Heart right ventricle (tissue), 16 donors: ENCODE measurements at regions not wholly inside any gene's neighbourhood (a gene's known extent, or its start where the extent isn't known, plus 50 kb on each side); places are given as distances from the start of the nearest gene placed in this dataset.
A peak's percentile ranks its signal among the peaks of the same experiment; 100 is the strongest.

Source experiments
- ATAC-seq, 8 donors: fragments of 200-7000 bp; cut with Tn5 transposase; one replicate each; pipeline ENCODE4 v1.9.1; 2020; ENCODE audit warnings: mild to moderate bottlenecking in 8 of 8, moderate library complexity in 8 of 8, moderate number of reproducible peaks in 1 of 8
- DNase-seq, 2 donors: peaks; one replicate each; pipeline ENCODE4 v3.0.0-alpha.2; 2020
- H3K27ac ChIP-seq, 10 donors: fragments of 200-600 bp; sonication (generic) in 2 of 10; one replicate each; pipeline versions ENCODE4 v1.5.0 to v1.8.0; 2020 to 2022; ENCODE audit warnings: mild to moderate bottlenecking in 3 of 10
- H3K27me3 ChIP-seq, 7 donors: fragments of 200-600 bp; one replicate each; pipeline ENCODE4 v1.8.0; 2021 to 2022; ENCODE audit warnings: mild to moderate bottlenecking in 2 of 7
- H3K36me3 ChIP-seq, 9 donors: fragments of 200-600 bp; sonication (generic) in 1 of 9; one replicate each; pipeline versions ENCODE4 v1.5.0 to v1.8.0; 2020 to 2022; ENCODE audit warnings: mild to moderate bottlenecking in 2 of 9
- H3K4me1 ChIP-seq, 9 donors: fragments of 200-600 bp; sonication (generic) in 1 of 9; one replicate each; pipeline versions ENCODE4 v1.5.0 to v1.8.0; 2020 to 2022; ENCODE audit warnings: mild to moderate bottlenecking in 4 of 9
- H3K4me3 ChIP-seq, 10 donors: fragments of 200-600 bp; sonication (generic) in 2 of 10; one replicate each; pipeline versions ENCODE4 v1.5.0 to v1.8.0; 2020 to 2022; ENCODE audit warnings: mild to moderate bottlenecking in 7 of 10, moderate library complexity in 2 of 10
- H3K9me3 ChIP-seq, 11 donors: fragments of 200-600 bp in 10 of 11; sonication (generic) in 2 of 11; one replicate each; pipeline versions ENCODE4 v1.5.0 to v1.8.0; 2013 to 2022; ENCODE audit warnings: mild to moderate bottlenecking in 2 of 11, control low read depth in 1 of 11, moderate library complexity in 1 of 11
- WGBS, 2 donors: extraction: QIAGEN DNeasy Blood & Tissue Kit; methylation state at CpG; one replicate each; pipeline ENCODE4 v1.1.7; 2013; ENCODE audit warnings: inconsistent platforms in 1 of 2; 5-methylcytosine and 5-hydroxymethylcytosine counted together
- intact Hi-C, 10 donors: fragments of 100-400 bp; cut with DNase I; formaldehyde crosslinking; loops; one replicate each; pipeline versions ENCODE4 v1.11.1 to v1.14.2; 2022
- TF ChIP-seq, protein P1 (sequence below), 9 donors: fragments of 200-600 bp; sonication (generic) in 2 of 9; IDR thresholded peaks; one replicate each; pipeline versions ENCODE4 v1.5.0 to v1.8.0; 2021 to 2022; ENCODE audit warnings: antibody characterized with exemption in 9 of 9, mild to moderate bottlenecking in 5 of 9, moderate library complexity in 1 of 9
- donor health status: Arrhythmogenic right ventricular cardiomyopathy.
- donor health status: ischemic (EF 13 %, LVEDD 7.1; RV severe dilation, severe dysfunction).
- donor health status: healthy with polysubstance abuse.
- donor health status: DM: no; HTN: yes; CAD: no.
- donor health status: DM: no; HTN: no; CAD: no.
- donor health status: ischemic (EF 25% LVEDD 6.9; RV normal size, moderate dysfunction).
- donor health status: ischemic (EF 25% LVEDD 5.7; RV mildly dilated, moderate dysfunction).
- donor health status: healthy.
- donor health status: DM: yes; HTN: yes; CAD: no.
- donor health status: Ischemic cardiomyopathy.
- donor health status: ischemic (EF 35%, LVEDD 5.7; RV mildly dilated, moderate dysfunction).
- donor health status: nonischemic (EF 11% LVEDD 7.7; RV severe dilation, severe dysfunction).
- donor health status: DM: yes; HTN: yes; CAD: no.
- donor health status: PGD.
- donor health status: ischemic (EF 29% LVEDD 5.4; RV normal size, mild dysfunction).
- donor health status: nonischemic (EF 23%, LVEDD 6.1; RV moderate dilation, normal function).

DNA sequence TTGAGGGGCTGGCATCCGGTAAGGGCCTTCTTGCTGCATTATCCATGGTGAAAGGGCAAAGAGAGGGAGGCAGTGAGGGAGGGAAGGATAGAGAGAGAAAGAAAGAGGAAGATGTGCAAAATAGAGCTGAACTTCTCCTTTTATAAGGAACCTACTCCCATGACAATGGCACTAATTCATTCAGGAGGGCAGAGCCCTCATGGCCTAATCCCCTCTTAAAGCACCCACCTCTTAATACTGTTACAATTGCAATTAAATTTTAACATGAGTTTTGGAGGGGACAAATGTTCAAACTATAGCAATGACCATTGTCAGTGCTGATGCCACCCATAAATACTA is 60.2 kb downstream of the CXCR4 start:
- Histone ChIP-seq H3K36me3 (no peaks in the 10 kb centered on the region), H3K27ac (peak overlapping the region in 1 of 10 donors; percentile 49), H3K9me3 (no peaks in the 10 kb centered on the region), H3K4me3 (no peak overlapping the region), H3K4me1 (peaks cover 0 to 20% (median 0%) of the 10 kb centered on the region in 9 donors), H3K27me3 (no peaks in the 10 kb centered on the region)
- TF ChIP-seq, protein P1, sequence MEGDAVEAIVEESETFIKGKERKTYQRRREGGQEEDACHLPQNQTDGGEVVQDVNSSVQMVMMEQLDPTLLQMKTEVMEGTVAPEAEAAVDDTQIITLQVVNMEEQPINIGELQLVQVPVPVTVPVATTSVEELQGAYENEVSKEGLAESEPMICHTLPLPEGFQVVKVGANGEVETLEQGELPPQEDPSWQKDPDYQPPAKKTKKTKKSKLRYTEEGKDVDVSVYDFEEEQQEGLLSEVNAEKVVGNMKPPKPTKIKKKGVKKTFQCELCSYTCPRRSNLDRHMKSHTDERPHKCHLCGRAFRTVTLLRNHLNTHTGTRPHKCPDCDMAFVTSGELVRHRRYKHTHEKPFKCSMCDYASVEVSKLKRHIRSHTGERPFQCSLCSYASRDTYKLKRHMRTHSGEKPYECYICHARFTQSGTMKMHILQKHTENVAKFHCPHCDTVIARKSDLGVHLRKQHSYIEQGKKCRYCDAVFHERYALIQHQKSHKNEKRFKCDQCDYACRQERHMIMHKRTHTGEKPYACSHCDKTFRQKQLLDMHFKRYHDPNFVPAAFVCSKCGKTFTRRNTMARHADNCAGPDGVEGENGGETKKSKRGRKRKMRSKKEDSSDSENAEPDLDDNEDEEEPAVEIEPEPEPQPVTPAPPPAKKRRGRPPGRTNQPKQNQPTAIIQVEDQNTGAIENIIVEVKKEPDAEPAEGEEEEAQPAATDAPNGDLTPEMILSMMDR (IDR thresholded peaks at IDR 0.05), result no peak
- ATAC-seq, result no peak
- WGBS, 2 donors, result 30 to 92% methylated on average over 1 of the region's 1 CpG
- no peak for DNase-seq
- intact Hi-C loops, result no loop called here

DNA sequence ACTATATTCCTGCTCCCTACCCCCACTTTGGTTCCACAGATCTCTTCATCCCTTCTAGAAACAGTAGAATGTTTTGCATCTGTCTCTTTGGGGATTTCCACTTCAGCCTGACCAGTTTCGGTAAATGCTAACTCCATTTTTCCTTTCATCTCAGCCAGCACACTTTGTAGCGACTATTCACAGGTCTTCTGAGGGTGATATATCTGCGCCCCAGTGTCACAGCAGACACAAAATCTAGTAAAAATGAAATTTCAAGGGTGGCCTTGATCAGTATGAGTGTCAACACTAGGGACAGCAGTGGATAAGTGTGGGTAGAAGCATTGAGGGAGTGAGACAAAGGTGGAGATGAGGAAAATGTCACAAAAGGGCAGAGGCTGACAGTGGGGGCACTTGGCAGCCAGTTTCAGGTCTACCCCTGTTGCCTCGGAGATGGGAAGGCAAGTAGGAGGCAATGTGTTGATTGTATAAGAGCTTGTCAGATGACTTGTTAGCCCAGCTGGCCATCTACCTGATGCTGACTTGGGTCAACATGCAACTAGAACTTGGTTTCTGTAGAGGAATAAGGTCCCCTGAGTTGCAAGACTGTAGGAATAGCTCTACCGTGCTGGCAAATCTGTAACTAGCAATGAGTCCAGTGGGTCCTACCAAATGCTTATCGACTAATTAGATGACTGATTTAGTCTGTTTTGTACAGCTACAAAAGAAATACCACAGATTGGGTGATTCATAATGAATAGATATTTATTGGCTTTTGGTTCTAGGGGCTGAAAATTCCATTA is 60.7 kb downstream of the CXCR4 start:
- no peaks in the 10 kb centered on the region for H3K27me3 ChIP-seq
- peaks cover 0 to 20% (median 0%) of the 10 kb centered on the region in 9 donors for H3K4me1 ChIP-seq
- no peak for DNase-seq
- H3K36me3 ChIP-seq, result no peaks in the 10 kb centered on the region
- WGBS, 2 donors, result 90 to 95% methylated on average over 6 of the region's 6 CpGs
- no peak for ATAC-seq
- H3K27ac ChIP-seq, result peak overlapping the region in 1 of 10 donors; percentile 49
- no peaks in the 10 kb centered on the region for H3K9me3 ChIP-seq
- intact Hi-C loops, result no loop called here
- H3K4me3 ChIP-seq, result no peak overlapping the region
- TF ChIP-seq, protein P1 (IDR thresholded peaks at IDR 0.05), result no peak

DNA sequence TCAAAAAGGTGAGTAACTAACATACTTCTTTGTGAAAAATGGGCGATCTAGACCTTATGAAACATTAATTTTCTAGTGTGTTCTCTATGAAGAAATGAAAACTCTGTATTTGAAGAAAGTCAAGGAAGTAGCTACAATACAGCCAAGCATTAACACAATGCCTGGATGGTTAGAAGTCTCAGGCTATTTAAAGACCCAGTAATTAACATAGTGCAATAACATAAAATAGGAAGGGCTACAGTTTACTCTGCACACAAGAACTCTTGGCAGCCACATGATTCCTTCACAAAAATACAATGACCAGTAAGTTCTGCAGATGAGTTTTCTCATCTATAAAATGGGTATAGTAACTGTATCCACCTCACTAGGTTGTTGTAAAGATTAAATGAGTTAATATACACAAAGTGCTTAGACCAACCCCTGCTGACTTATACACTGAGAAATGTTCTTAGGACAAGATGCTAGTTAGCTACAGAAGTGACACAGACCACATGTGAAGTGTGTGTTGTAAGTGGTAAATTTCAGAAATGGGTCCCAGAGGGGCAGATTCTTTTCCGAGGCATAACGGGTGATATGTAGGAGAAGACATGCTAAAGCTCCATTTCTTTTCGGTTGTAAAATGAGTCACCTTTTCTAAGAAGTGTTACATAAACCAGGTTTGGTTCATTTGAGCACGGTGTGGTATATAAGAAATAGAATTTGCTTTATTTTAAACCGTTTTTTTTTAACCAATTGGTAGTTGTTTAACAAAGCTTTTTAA is 61.8 kb downstream of the CXCR4 start:
- ATAC-seq (no peak), DNase-seq (no peak)
- TF ChIP-seq, protein P1 (IDR thresholded peaks at IDR 0.05), result no peak
- no peaks in the 10 kb centered on the region for H3K36me3 ChIP-seq
- intact Hi-C loops, result no loop called here
- H3K27me3 ChIP-seq, result no peaks in the 10 kb centered on the region
- 83 to 89% methylated on average over 6 of the region's 6 CpGs for WGBS, 2 donors
- peak overlapping the region in 1 of 10 donors; percentile 44 for H3K27ac ChIP-seq
- H3K4me1 ChIP-seq, result peaks cover 0 to 20% (median 0%) of the 10 kb centered on the region in 9 donors
- no peak overlapping the region for H3K4me3 ChIP-seq
- H3K9me3 ChIP-seq, result no peaks in the 10 kb centered on the region

DNA sequence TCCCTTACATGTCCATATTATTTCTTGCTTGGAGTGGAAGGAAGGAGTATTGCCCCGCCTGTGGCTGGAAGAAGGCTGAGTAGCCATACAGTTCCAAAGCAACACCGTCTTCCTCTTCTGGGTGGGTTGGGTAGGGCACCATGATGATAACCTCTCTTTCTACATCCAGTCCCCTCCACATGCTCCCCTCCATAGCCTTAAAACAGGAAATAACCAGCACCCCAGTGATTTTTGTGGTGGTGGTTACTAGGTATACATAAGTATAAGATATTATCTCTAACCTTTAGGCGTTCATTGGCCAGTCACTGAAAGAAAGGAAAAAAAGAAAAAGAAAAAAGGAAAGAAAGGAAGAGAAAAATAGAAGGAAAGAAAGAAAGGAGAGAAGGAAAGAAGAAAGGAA is 63.1 kb downstream of the CXCR4 start:
- WGBS, 2 donors, result 96 to 97% methylated on average over 3 of the region's 3 CpGs
- Histone ChIP-seq H3K9me3 (no peaks in the 10 kb centered on the region), H3K27ac (no peak overlapping the region), H3K4me3 (no peak overlapping the region), H3K4me1 (peaks cover 0 to 27% (median 0%) of the 10 kb centered on the region in 9 donors), H3K27me3 (no peaks in the 10 kb centered on the region), H3K36me3 (no peaks in the 10 kb centered on the region)
- TF ChIP-seq, protein P1 (IDR thresholded peaks at IDR 0.05), result no peak
- DNase-seq (no peak), ATAC-seq (no peak)
- intact Hi-C loops, result no loop called here
